Left cardiac atrium (tissue), 4 donors: ENCODE measurements at regions not wholly inside any gene's neighbourhood (a gene's known extent, or its start where the extent isn't known, plus 50 kb on each side); places are given as distances from the start of the nearest gene placed in this dataset.
A peak's percentile ranks its signal among the peaks of the same experiment; 100 is the strongest.

Source experiments
- ATAC-seq, 2 donors: fragments of 200-7000 bp; cut with Tn5 transposase; one replicate each; pipeline ENCODE4 v1.9.1; 2020; ENCODE audit warnings: mild to moderate bottlenecking in 2 of 2, moderate library complexity in 2 of 2
- DNase-seq: peaks from one replicate; pipeline ENCODE4 v3.0.0-alpha.2; 2020
- intact Hi-C, 2 donors: fragments of 100-400 bp; cut with DNase I; formaldehyde crosslinking; loops; one replicate each; pipeline versions ENCODE4 v1.14.1 to v1.15.1; 2022 to 2023
- donor health status: DM: no; HTN: yes; CAD: no.
- donor health status: DM: no; HTN: yes; CAD: no; lungs with severe emphysema.
- donor health status: DM: yes; HTN: yes; CAD: no.
- donor health status: Dilated cardiomyopathy.

DNA sequence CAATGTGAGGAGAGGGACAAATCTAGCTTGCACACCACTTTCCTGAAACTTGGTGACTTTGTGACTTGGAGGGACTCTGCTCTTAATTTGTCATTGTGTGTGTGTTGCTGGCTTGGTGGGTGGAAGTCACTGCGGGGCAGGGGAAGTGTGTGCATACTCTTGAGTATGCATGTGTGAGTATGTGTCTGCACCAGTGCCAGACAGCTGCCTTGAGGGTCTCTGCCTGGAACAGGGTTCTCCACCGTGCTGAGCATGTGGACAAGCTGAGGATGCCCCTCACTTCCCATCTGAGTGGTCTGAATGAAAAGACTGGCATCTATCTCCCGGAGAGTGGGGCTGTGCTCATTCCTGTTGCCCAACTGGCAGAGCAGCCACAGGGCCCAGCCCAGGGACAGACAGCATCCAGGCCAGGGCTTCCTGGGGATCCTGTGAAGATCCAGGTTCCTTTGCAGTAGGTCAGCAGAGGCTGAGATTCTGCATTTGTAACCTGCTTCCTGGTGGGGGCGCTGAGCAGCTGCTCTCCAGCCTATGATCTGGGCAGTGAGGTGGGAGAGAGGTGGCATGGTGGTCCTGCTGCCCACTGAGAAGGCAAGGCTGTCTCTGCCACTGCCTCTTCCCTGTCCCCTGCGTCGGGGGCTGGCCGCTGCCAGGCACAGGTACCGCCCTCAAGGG, 138.9 kb upstream of the HAAO start:
- DNase-seq: peak; percentile 19

GRCh38 chr2:42930025-42930581, 137.7 kb upstream of the HAAO start:
- intact Hi-C loops: no loop called here

More for the DNA sequence above, 138.9 kb upstream of the HAAO start:
- intact Hi-C loops: no loop called here
- ATAC-seq: no peak

DNA sequence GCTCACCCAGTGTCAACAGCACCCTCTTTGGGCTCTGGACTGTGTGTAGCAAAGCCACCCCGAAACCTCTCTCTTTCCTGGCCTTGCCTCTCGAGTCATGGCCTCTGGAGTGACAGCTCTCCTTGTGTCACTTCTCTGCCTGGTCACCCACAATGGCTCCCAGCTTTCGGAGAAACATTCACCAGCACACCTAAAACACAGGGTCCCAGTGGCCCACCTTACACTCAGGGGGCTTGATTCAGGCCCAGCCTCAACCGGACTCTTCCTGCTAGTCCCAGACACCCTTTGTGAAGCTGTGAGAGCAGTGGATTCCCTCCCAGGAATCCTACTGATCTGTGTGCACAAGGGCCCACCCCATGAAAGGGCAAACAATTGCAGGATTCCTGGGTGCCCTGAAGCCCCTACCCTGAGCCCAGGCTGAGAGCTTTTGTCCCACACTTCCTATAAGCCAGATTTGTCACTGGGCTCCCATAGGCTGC, 137.2 kb upstream of the HAAO start:
- peak; percentile 12 for DNase-seq
- intact Hi-C loops: loop anchor here (5.0 to 10.0 kb wide), 3 partner anchors 52 to 102 kb away; no protein-coding TSS in a partner anchor
- no peak for ATAC-seq

More at GRCh38 chr2:42930025-42930581, 137.7 kb upstream of the HAAO start:
- DNase-seq (peak; percentile 38), ATAC-seq (peak; percentile 9 to 14)

GRCh38 chr2:42928692-42929545, 136.5 kb upstream of the HAAO start:
- no peak for ATAC-seq

DNA sequence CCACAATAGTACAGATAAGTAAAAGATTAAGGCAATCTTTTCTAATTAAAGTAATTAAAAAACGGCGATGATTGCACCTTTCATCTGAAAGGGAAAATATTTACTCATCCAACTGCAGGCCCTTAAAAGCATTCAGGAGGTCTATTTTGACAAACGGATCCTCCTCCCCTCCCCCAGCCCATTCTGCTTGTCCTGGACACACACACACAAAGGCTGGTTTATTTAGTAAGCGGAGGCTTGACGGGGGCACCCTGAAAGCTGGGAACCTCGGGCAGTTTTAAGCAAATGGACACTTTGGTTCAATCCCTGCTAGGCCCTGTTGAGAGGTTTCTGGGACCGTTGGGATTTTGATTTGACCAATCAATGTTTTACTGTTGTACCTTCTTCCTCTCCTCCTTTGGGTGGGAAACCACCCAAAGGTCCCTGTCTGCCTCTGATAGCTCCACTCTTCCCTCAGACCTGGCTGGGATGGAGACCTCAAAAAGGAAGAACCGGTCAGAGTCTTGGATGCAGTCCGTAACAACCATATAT, 135.8 kb upstream of the HAAO start:
- DNase-seq (peak; percentile 49), ATAC-seq (no peak)
- intact Hi-C loops: loop anchor here (5.0 to 10.0 kb wide), 3 partner anchors 51 to 101 kb away; no protein-coding TSS in a partner anchor

More at GRCh38 chr2:42928692-42929545, 136.5 kb upstream of the HAAO start:
- intact Hi-C loops: loop anchor here (5.0 to 10.0 kb wide), 3 partner anchors 52 to 102 kb away; no protein-coding TSS in a partner anchor
- DNase-seq: peak; percentile 24

GRCh38 chr2:42927334-42928160, 135.2 kb upstream of the HAAO start:
- peak in 1 of 2 donors; percentile 10 for ATAC-seq
- intact Hi-C loops: loop anchor here (5.0 to 10.0 kb wide), 3 partner anchors 50 to 100 kb away; no protein-coding TSS in a partner anchor
- peak; percentile 60 for DNase-seq

- intact Hi-C loops: loop anchor here (5.0 to 10.0 kb wide), 3 partner anchors 49 to 99 kb away; no protein-coding TSS in a partner anchor
- no peak for ATAC-seq
These were observed 134.3 kb upstream of the HAAO start for GRCh38 chr2:42926434-42927333.

GRCh38 chr2:42925742-42926433, 133.5 kb upstream of the HAAO start:
- ATAC-seq: peak in 1 of 2 donors; percentile 36
- DNase-seq: peak; percentile 37
- intact Hi-C loops: loop anchor here (5.0 to 10.0 kb wide), 3 partner anchors 49 to 99 kb away; no protein-coding TSS in a partner anchor

More at GRCh38 chr2:42926434-42927333, 134.3 kb upstream of the HAAO start:
- peak; percentile 29 for DNase-seq

DNA sequence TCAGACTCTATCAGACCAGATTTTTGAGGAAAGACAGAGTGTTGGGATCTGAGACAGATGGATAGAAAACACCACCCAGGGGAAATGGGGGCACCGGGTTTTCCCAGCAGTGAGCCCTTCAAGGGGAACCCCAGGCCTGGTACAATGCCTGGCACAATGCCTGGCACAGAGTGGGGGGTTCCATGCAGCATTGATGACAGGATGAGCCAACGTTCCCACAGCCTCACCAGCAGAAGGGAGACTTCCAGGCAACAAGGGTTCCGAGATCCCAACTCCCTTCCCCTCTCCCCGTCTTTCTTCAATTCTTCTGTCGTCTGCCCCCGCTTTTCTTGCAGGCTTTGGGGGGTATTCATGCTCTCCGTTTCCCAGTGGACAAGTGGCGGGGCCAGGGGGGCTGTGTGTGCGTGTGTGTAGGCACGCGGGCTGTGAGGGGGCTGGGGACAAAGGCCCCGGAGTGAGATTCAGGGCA, 132.1 kb upstream of the HAAO start:
- peak in 1 of 2 donors; percentile 3 for ATAC-seq
- intact Hi-C loops: loop anchor here in 1 of 2 donors (10.0 kb wide), 1 partner anchor 50 kb away; no protein-coding TSS in a partner anchor
- peak; percentile 71 for DNase-seq

DNA sequence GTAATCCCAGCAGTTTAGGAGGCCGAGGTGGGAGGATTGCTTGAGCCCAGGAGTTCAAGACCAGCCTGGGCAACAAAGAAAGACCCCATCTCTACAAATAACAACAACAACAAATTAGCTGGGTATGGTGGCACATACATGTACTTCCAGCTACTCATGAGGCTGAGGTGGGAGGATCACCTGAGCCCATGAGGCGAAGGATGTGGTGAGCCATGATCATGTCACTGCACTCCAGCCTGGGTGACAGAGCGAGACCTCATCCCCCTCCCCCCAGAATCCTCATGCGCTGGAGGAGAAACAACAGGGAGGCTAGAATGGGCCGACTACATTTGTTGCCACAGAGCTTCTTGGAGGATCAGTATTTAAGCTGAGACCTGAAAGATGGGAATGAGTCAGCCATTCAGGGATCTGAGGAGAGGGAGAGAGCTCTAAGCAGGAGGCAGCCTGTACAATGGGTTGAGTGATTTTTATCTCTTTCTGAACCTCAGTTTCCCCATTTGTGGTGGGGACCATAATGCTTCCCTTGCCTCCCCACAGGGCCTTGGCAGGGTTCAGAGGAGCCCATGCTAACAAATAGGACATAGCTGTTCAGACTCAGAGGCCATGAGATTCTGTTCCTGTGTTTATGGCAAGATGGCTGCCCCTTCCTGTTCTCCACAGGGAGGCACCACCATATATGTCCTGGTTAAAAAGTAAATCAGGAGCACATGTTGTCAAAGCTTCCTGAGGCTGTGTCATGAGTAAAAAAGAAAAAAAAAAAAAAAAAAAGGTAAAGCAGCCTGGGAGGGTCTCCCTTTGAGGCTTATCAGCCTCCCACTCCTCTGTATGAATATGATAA, 131.4 kb upstream of the HAAO start:
- ATAC-seq (no peak), DNase-seq (peak; percentile 7)
- intact Hi-C loops: loop anchor here in 1 of 2 donors (10.0 kb wide), 1 partner anchor 49 kb away; no protein-coding TSS in a partner anchor

- intact Hi-C loops: loop anchor here in 1 of 2 donors (10.0 kb wide), 1 partner anchor 48 kb away; no protein-coding TSS in a partner anchor
- ATAC-seq (peak; percentile 18 to 31), DNase-seq (peak; percentile 24)
These were observed 130.6 kb upstream of the HAAO start for GRCh38 chr2:42922790-42923579.

GRCh38 chr2:42922293-42922692, 129.9 kb upstream of the HAAO start:
- ATAC-seq: no peak
- intact Hi-C loops: loop anchor here in 1 of 2 donors (10.0 kb wide), 1 partner anchor 47 kb away; no protein-coding TSS in a partner anchor
- peak; percentile 15 for DNase-seq

DNA sequence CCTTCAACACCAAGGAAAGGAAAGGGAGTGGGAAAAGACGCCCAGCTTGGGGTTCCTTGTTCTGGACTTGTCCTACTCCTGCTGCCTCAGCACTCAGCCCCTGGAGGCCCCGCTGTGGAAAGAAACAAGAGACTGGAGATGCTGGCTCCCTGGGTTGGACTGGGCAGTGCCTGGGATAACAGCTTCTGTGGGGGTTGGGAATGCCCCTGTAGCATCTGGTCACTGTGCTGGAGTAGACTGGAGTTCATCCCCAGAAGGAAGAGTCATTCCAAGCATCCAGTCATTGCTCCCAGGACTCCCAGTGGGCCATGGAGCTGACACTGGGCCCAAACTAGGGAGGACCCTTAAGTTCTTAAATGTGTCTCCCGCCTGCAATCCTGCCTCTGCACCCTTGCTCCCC, 129.3 kb upstream of the HAAO start:
- DNase-seq (peak; percentile 15), ATAC-seq (no peak)
- intact Hi-C loops: loop anchor here in 1 of 2 donors (10.0 kb wide), 1 partner anchor 47 kb away; no protein-coding TSS in a partner anchor

- DNase-seq (peak; percentile 9), ATAC-seq (no peak)
- intact Hi-C loops: loop anchor here in 1 of 2 donors (10.0 kb wide), 1 partner anchor 46 kb away; no protein-coding TSS in a partner anchor
These were observed 128.8 kb upstream of the HAAO start for GRCh38 chr2:42921147-42921520.
